Fibroblast of lung (primary cell): ENCODE measurements at regions not wholly inside any gene's neighbourhood (a gene's known extent, or its start where the extent isn't known, plus 50 kb on each side); places are given as distances from the start of the nearest gene placed in this dataset.

Experiments used
- DNase-seq, 2 donors: peaks; one replicate each; pipeline versions ENCODE4 v3.0.0 to v3.0.0-alpha.2; 2010; ENCODE audit warnings: low read depth in 2 of 2
- H2AFZ ChIP-seq: 2 replicates; pipeline ENCODE4 v1.5.1; 2012; ENCODE audit warnings: low read length, control low read depth, inconsistent platforms
- H3K27ac ChIP-seq: 2 replicates; pipeline ENCODE4 v1.5.1; 2011; ENCODE audit warnings: low read length, control low read depth; ENCODE audit not compliant: insufficient read depth
- H3K27me3 ChIP-seq: 2 replicates; pipeline ENCODE4 v1.5.1; 2011; ENCODE audit warnings: mild to moderate bottlenecking, low read length; ENCODE audit not compliant: control insufficient read depth, insufficient read depth
- H3K36me3 ChIP-seq: 2 replicates; pipeline ENCODE4 v1.5.1; 2011; ENCODE audit warnings: low read length; ENCODE audit not compliant: control insufficient read depth, insufficient read depth
- H3K4me1 ChIP-seq: 2 replicates; pipeline ENCODE4 v1.5.1; 2011; ENCODE audit warnings: low read length; ENCODE audit not compliant: control insufficient read depth, insufficient read depth; ENCODE audit errors: extremely low read depth
- H3K4me2 ChIP-seq: 2 replicates; pipeline ENCODE4 v1.5.1; 2011; ENCODE audit warnings: low read length, control low read depth; ENCODE audit not compliant: insufficient read depth; ENCODE audit errors: extremely low read depth
- H3K4me3 ChIP-seq, 4 experiments: fragments of 200-600 bp in 1 of 4; sonication (generic) in 1 of 4; replicated peaks in 1 of 4; 2 replicates each; pipeline ENCODE4 v1.5.1; 2011 to 2016; ENCODE audit warnings: low read length in 4 of 4, low read depth in 3 of 4, mild to moderate bottlenecking in 3 of 4, control low read depth in 2 of 4, inconsistent platforms in 1 of 4, mixed read lengths in 1 of 4; ENCODE audit not compliant: insufficient read depth in 1 of 4; ENCODE audit errors: control extremely low read depth in 1 of 4
- H3K79me2 ChIP-seq: 2 replicates; pipeline ENCODE4 v1.5.1; 2012; ENCODE audit warnings: mild to moderate bottlenecking, low read length, inconsistent platforms; ENCODE audit not compliant: control insufficient read depth, insufficient read depth
- H3K9ac ChIP-seq: 2 replicates; pipeline ENCODE4 v1.5.1; 2011; ENCODE audit warnings: mild to moderate bottlenecking, low read length, control low read depth; ENCODE audit not compliant: insufficient read depth
- H3K9me3 ChIP-seq: 2 replicates; pipeline ENCODE4 v1.5.1; 2012; ENCODE audit warnings: low read depth, low read length; ENCODE audit not compliant: control insufficient read depth, insufficient read depth
- H4K20me1 ChIP-seq: 2 replicates; pipeline ENCODE4 v1.5.1; 2011; ENCODE audit warnings: low read length; ENCODE audit not compliant: control insufficient read depth, insufficient read depth; ENCODE audit errors: extremely low read depth
- CTCF ChIP-seq, 2 donors: IDR thresholded peaks in 1 of 2; conservative IDR thresholded peaks in 1 of 2; 1 replicate in 1 of 2; 2 replicates in 1 of 2; pipeline ENCODE4 v1.5.1; 2011 to 2012; ENCODE audit warnings: low read length in 2 of 2, control low read depth in 1 of 2, inconsistent platforms in 1 of 2, low read depth in 1 of 2, mild to moderate bottlenecking in 1 of 2
- EZH2 ChIP-seq: IDR thresholded peaks from 2 replicates; pipeline ENCODE4 v1.5.1; 2012; ENCODE audit warnings: low read length, control low read depth, mild to moderate bottlenecking; ENCODE audit errors: missing control alignments

GRCh38 chr7:91425149-91425548 lies 160.9 kb downstream of the FZD1 start:
- no peaks in the 10 kb centered on the region for H3K79me2 ChIP-seq
- H3K27me3 ChIP-seq, result peaks cover 3% of the 10 kb centered on the region
- no peak overlapping the region for H3K27ac ChIP-seq
- H3K4me1 ChIP-seq, result no peaks in the 10 kb centered on the region
- no peaks in the 10 kb centered on the region for H3K9me3 ChIP-seq
- H3K36me3 ChIP-seq, result no peaks in the 10 kb centered on the region
- H3K4me2 ChIP-seq, result no peak overlapping the region
- no peak overlapping the region for H3K4me3 ChIP-seq
- DNase-seq, result no peak
- no peak overlapping the region for H3K9ac ChIP-seq
- TF ChIP-seq EZH2 (no peak), CTCF (conservative IDR thresholded peaks at IDR 0.05 in 1 of 2, IDR thresholded peaks at IDR 0.05 in 1 of 2; ENCODE audit: low read depth in 1 of 2, low read length in 2 of 2) (no peak)
- H2AFZ ChIP-seq, result no peak overlapping the region
- H4K20me1 ChIP-seq, result no peaks in the 10 kb centered on the region

- H3K9ac ChIP-seq, result no peak overlapping the region
- no peak overlapping the region for H3K4me3 ChIP-seq
- H3K27ac ChIP-seq, result no peak overlapping the region
- no peaks in the 10 kb centered on the region for H4K20me1 ChIP-seq
- H3K9me3 ChIP-seq, result no peaks in the 10 kb centered on the region
- no peaks in the 10 kb centered on the region for H3K79me2 ChIP-seq
- H3K36me3 ChIP-seq, result no peaks in the 10 kb centered on the region
- DNase-seq, result no peak
- TF ChIP-seq CTCF (conservative IDR thresholded peaks at IDR 0.05 in 1 of 2, IDR thresholded peaks at IDR 0.05 in 1 of 2; ENCODE audit: low read depth in 1 of 2, low read length in 2 of 2) (no peak), EZH2 (no peak)
- no peaks in the 10 kb centered on the region for H3K4me1 ChIP-seq
- no peaks in the 10 kb centered on the region for H3K27me3 ChIP-seq
- no peak overlapping the region for H3K4me2 ChIP-seq
- H2AFZ ChIP-seq, result no peak overlapping the region
These were observed 162.8 kb downstream of the FZD1 start for GRCh38 chr7:91427051-91427450.

GRCh38 chr7:91431601-91432000 lies 167.4 kb downstream of the FZD1 start:
- peak; percentile 13 for DNase-seq
- H3K27me3 ChIP-seq, result no peaks in the 10 kb centered on the region

More at GRCh38 chr7:91431601-91432000, 167.4 kb downstream of the FZD1 start:
- TF ChIP-seq EZH2 (no peak), CTCF (conservative IDR thresholded peaks at IDR 0.05 in 1 of 2, IDR thresholded peaks at IDR 0.05 in 1 of 2; ENCODE audit: low read depth in 1 of 2, low read length in 2 of 2) (no peak)
- H2AFZ ChIP-seq, result no peak overlapping the region
- H3K36me3 ChIP-seq, result no peaks in the 10 kb centered on the region
- no peak overlapping the region for H3K27ac ChIP-seq
- no peaks in the 10 kb centered on the region for H3K79me2 ChIP-seq
- H3K4me2 ChIP-seq, result no peak overlapping the region
- H3K9ac ChIP-seq, result no peak overlapping the region
- H3K4me1 ChIP-seq, result no peaks in the 10 kb centered on the region
- H4K20me1 ChIP-seq, result no peaks in the 10 kb centered on the region
- H3K4me3 ChIP-seq, result no peak overlapping the region
- H3K9me3 ChIP-seq, result no peaks in the 10 kb centered on the region
